WTC11 (cell line): ENCODE measurements at regions not wholly inside any gene's neighbourhood (a gene's known extent, or its start where the extent isn't known, plus 50 kb on each side); places are given as distances from the start of the nearest gene placed in this dataset.

Experiments used
- AFF4 ChIP-seq: sonication (generic); formaldehyde crosslinking; IDR thresholded peaks from 2 replicates; pipeline ENCODE4 v1.8.1; 2023; ENCODE audit warnings: mild to moderate bottlenecking, missing genetic modification reagents, borderline replicate concordance
- ETV6 ChIP-seq: sonication (generic); formaldehyde crosslinking; IDR thresholded peaks from 2 replicates; pipeline ENCODE4 v1.8.1; 2022; ENCODE audit warnings: mild to moderate bottlenecking, missing genetic modification reagents
- HMGXB4 ChIP-seq: sonication (generic); formaldehyde crosslinking; IDR thresholded peaks from 2 replicates; pipeline ENCODE4 v1.8.1; 2023; ENCODE audit warnings: mild to moderate bottlenecking, moderate library complexity, missing genetic modification reagents
- IRF2 ChIP-seq: sonication (generic); formaldehyde crosslinking; IDR thresholded peaks from 2 replicates; pipeline ENCODE4 v1.8.0; 2022; ENCODE audit warnings: low read depth, missing genetic modification reagents, borderline replicate concordance
- JUN ChIP-seq: sonication (generic); formaldehyde crosslinking; IDR thresholded peaks from 2 replicates; pipeline ENCODE4 v1.8.0; 2023; ENCODE audit warnings: mild to moderate bottlenecking, missing genetic modification reagents
- MAX ChIP-seq: sonication (generic); formaldehyde crosslinking; IDR thresholded peaks from 2 replicates; pipeline ENCODE4 v1.8.0; 2022; ENCODE audit warnings: mild to moderate bottlenecking, missing genetic modification reagents
- MYBL2 ChIP-seq: sonication (generic); formaldehyde crosslinking; IDR thresholded peaks from 2 replicates; pipeline ENCODE4 v1.8.1; 2023; ENCODE audit warnings: mild to moderate bottlenecking, moderate library complexity, missing genetic modification reagents
- NFE2L1 ChIP-seq: sonication (generic); formaldehyde crosslinking; IDR thresholded peaks from 2 replicates; pipeline ENCODE4 v1.8.1; 2023; ENCODE audit warnings: missing genetic modification reagents
- ZNF138 ChIP-seq: sonication (generic); formaldehyde crosslinking; conservative IDR thresholded peaks from 2 replicates; pipeline ENCODE4 v1.8.1; 2022; ENCODE audit warnings: mild to moderate bottlenecking, moderate library complexity, missing genetic modification reagents
- TF ChIP-seq, protein P1 (sequence below): fragments of 200-600 bp; IDR thresholded peaks from 2 replicates; pipeline ENCODE4 v1.8.0; 2022; ENCODE audit warnings: antibody characterized with exemption
- TF ChIP-seq, protein P2 (sequence below): sonication (generic); formaldehyde crosslinking; conservative IDR thresholded peaks from 2 replicates; pipeline ENCODE4 v1.8.1; 2023; ENCODE audit warnings: mild to moderate bottlenecking, low read depth, missing genetic modification reagents, moderate library complexity
- TF ChIP-seq, protein P3 (sequence below): sonication (generic); formaldehyde crosslinking; IDR thresholded peaks from 2 replicates; pipeline ENCODE4 v1.8.1; 2022; ENCODE audit warnings: mild to moderate bottlenecking, missing genetic modification reagents, moderate library complexity, borderline replicate concordance
- TF ChIP-seq, protein P4 (sequence below): sonication (generic); formaldehyde crosslinking; IDR thresholded peaks from 2 replicates; pipeline ENCODE4 v1.8.1; 2022; ENCODE audit warnings: low read depth, missing genetic modification reagents, borderline replicate concordance

DNA sequence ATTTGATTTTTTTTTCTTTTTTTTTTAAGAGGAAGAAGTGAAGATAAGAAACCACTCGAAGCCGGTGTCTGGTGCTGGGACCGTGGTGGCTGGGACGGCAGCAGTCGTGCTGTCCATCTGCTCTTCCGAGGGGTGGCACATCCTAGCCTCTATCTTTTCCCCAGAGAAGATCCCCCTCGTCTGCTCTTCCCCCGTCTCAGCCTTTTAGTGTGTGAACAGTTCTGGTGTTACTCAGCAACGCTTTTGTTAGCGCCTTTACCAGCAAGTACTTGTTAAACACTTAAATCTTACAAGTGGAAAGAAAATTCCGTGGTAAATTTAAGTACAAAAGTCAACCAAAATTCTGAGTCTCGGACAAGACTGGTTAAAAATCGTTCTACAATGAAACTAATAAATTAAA, 90.1 kb downstream of the RSPH3 start:
- TF ChIP-seq, protein P1, sequence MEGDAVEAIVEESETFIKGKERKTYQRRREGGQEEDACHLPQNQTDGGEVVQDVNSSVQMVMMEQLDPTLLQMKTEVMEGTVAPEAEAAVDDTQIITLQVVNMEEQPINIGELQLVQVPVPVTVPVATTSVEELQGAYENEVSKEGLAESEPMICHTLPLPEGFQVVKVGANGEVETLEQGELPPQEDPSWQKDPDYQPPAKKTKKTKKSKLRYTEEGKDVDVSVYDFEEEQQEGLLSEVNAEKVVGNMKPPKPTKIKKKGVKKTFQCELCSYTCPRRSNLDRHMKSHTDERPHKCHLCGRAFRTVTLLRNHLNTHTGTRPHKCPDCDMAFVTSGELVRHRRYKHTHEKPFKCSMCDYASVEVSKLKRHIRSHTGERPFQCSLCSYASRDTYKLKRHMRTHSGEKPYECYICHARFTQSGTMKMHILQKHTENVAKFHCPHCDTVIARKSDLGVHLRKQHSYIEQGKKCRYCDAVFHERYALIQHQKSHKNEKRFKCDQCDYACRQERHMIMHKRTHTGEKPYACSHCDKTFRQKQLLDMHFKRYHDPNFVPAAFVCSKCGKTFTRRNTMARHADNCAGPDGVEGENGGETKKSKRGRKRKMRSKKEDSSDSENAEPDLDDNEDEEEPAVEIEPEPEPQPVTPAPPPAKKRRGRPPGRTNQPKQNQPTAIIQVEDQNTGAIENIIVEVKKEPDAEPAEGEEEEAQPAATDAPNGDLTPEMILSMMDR = no peak
- no peak for TF ChIP-seq ZNF138 (CRISPR knock-in tag)
- TF ChIP-seq NFE2L1 (CRISPR knock-in tag) = no peak
- TF ChIP-seq, protein P2, sequence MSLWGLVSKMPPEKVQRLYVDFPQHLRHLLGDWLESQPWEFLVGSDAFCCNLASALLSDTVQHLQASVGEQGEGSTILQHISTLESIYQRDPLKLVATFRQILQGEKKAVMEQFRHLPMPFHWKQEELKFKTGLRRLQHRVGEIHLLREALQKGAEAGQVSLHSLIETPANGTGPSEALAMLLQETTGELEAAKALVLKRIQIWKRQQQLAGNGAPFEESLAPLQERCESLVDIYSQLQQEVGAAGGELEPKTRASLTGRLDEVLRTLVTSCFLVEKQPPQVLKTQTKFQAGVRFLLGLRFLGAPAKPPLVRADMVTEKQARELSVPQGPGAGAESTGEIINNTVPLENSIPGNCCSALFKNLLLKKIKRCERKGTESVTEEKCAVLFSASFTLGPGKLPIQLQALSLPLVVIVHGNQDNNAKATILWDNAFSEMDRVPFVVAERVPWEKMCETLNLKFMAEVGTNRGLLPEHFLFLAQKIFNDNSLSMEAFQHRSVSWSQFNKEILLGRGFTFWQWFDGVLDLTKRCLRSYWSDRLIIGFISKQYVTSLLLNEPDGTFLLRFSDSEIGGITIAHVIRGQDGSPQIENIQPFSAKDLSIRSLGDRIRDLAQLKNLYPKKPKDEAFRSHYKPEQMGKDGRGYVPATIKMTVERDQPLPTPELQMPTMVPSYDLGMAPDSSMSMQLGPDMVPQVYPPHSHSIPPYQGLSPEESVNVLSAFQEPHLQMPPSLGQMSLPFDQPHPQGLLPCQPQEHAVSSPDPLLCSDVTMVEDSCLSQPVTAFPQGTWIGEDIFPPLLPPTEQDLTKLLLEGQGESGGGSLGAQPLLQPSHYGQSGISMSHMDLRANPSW (CRISPR knock-in tag) = no peak
- no peak for TF ChIP-seq IRF2
- TF ChIP-seq, protein P3, sequence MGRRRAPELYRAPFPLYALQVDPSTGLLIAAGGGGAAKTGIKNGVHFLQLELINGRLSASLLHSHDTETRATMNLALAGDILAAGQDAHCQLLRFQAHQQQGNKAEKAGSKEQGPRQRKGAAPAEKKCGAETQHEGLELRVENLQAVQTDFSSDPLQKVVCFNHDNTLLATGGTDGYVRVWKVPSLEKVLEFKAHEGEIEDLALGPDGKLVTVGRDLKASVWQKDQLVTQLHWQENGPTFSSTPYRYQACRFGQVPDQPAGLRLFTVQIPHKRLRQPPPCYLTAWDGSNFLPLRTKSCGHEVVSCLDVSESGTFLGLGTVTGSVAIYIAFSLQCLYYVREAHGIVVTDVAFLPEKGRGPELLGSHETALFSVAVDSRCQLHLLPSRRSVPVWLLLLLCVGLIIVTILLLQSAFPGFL (CRISPR knock-in tag) = no peak
- TF ChIP-seq, protein P4, sequence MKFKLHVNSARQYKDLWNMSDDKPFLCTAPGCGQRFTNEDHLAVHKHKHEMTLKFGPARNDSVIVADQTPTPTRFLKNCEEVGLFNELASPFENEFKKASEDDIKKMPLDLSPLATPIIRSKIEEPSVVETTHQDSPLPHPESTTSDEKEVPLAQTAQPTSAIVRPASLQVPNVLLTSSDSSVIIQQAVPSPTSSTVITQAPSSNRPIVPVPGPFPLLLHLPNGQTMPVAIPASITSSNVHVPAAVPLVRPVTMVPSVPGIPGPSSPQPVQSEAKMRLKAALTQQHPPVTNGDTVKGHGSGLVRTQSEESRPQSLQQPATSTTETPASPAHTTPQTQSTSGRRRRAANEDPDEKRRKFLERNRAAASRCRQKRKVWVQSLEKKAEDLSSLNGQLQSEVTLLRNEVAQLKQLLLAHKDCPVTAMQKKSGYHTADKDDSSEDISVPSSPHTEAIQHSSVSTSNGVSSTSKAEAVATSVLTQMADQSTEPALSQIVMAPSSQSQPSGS (CRISPR knock-in tag) = no peak
- no peak for TF ChIP-seq MAX
- TF ChIP-seq AFF4 (CRISPR knock-in tag) = no peak
- no peak for TF ChIP-seq HMGXB4 (CRISPR knock-in tag)
- no peak for TF ChIP-seq MYBL2 (CRISPR knock-in tag)
- TF ChIP-seq JUN (CRISPR knock-in tag) = no peak
- no peak for TF ChIP-seq ETV6 (CRISPR knock-in tag)
